ENCODE measurements at regions not wholly inside any gene's neighbourhood (a gene's known extent, or its start where the extent isn't known, plus 50 kb on each side); places are given as distances from the start of the nearest gene placed in this dataset.
"Not testable (repeated sequence)": the region's sequence is repeated elsewhere in the genome, so short reads cannot be mapped to it uniquely, and the experiment has no call there.

DNA sequence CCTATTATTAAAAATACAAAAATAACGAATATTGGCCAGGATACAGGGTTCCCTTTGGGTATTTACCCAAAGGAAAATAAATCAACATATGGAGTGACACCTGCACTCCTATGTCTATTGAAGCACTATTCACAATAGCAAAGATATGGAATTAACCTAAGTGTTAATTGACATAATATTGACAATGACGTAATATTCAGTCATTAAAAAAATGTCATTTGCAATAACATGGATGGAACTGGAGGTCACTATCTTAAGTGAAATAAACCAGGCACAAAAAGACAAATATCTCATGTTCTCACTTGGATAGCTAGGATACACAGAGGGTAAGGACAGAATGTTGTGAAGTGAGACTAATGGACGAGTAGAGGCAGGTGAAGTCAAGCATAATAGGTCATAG, 326.3 kb upstream of the PTGER4 start:
- DNase-seq: no peak

DNA sequence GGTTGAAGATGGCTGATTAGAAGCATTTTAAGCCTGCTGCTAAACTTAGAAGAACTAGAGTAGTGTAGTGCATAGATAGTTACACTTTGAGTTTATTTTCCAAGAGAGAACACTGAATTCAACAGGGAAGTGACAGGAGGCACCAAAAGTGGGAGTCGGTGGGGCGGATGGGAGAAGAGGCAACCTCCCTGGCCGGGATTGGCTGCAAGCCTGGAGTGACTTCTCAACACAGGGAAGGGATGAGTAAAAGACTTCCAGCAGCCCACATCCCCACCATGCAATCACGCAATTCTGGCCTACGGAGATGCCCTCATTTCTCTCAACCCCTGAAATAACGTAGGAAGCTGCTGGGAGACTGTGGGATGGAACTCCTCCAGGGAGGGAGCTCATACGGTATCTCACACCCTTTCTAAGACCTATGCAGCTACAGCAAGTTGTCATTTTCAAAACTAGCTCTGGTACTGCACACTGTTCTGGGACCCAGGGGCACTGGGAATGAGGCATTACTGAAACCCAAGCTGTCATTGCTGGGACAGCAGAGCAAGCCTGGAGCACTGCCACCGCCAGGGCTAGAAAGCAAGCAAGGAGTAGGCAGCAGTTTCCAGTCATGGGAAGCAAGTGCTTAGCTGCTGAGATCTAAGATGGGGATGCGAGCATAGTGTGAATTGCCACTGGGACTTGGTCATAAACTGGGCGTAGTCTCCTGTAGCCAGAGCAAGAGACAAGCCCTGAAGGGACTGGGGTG, 331.6 kb upstream of the PTGER4 start:
- DNase-seq: no peak

DNA sequence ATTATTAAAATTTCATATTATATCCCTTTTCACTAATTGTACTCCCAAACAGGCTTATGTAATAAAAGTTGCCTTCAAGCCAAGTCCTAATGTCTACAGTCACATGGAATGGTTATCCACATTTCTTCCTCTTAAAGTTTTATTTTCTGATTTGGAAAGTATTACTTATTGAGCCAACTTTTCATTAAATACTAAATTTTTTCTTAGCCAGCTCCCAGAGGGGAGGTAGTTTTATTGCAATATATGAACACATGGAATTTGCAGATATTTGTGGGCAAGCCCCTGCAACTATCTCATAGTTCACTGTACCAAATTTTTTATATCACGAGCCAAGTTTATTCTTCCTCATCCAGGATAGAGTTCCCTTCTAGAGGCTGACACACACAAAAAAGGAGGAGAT, 332.8 kb upstream of the PTGER4 start:
- peak; percentile 25 for DNase-seq

DNA sequence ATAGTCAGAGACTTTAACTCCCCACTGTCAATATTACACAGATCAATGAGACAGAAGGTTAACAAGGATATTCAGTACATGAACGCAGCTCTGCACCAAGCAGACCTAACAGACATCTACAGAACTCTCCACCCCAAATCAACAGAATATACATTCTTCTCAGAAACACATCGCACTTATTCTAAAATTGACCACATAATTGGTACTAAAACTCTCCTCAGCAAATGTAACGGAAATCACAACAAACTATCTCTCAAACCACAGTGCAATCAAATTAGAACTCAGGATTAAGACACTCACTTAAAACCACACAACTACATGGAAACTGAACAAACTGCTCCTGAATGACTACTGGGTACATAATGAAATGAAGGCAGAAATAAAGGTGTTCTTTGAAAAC, 341.3 kb upstream of the PTGER4 start:
- not testable (repeated sequence) for DNase-seq

DNA sequence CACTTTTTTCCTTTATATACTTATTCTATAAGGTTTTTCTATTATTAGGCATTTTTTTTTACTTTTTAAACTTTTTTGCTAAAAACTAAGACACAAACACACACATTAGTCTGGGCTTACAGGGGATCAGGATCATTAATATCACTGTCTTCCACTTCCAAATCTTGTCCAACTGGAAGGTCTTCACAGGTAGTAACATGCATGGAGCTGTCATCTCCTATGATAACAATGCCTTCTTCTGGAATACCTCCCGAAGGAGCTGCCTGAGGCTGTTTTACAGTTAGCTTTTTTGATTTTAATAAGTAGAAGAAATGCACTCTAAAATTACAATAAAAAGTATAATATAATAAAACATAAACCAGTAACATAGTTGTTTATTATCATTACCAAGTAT, 345.5 kb upstream of the PTGER4 start:
- no peak for DNase-seq

DNA sequence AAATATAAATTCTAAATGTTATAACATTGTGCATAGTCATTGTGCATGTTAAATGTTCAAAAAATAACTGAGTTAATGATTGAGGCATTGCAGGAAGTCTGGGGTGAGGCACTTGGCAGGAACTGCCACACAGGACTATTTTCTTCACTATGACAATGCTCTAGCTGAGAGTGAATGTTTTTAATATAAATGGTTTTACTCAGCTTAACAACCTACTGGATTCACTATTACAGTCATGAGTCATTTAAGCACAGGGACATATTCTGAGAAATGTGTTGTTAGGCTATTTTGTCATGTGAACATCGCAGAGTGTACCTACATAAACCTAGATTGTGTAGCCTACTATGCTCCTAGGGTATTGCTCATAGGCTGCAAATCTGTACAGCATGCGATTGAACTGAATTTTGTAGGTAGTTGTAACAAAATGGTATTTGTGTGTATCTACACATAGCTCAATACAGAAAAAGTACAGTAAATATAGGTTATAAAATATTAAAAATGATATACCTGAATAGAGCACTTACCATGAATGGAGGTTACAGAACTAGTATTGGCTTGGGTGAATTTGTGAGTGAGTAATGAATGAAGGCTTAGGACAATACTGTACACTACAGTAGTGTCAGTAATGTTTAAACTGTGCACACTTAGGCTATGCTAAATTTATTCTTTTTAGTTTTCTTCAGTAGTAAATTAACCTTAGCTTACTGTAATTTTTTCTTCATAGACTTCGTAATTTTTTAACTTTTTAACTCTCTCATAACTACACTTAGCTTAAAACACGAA, 346.1 kb upstream of the PTGER4 start:
- DNase-seq: no peak

DNA sequence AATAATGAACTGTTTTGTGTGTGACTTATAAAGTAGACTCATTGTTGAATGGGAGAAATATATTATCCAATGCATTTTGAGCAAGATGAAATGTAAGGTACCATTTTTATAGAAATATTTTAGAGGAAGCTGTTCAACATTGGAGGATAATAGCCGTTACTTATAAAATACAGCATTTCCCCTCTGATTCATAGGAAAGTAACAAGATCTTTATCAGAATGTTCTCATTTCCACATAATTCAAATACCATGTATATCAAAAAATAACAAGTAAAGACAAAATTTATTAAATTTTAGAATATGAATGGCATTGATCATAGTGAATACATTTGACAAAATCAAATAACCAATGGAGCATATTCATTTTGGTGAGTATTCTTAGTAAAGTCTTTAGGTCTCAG, 346.7 kb upstream of the PTGER4 start:
- no peak for DNase-seq

DNA sequence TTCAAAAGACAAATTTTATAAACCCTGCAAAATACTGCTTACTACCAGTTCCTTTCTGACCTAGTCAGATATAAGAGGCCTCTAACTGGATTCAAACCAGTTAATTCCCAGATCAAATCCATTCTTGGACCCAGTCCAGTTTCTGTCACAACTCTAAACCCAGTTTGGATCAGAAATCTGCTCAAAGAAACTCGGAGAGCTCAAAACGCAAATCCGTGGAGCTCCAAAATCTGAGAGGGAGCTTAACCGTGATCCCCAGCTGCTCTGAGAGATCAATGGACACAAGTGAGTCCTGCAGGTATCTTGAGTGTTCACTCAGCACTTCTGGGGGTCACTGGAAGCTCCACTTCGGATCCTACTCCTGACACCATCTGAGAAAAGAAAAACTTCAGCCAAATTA, 348.1 kb upstream of the PTGER4 start:
- no peak for DNase-seq

DNA sequence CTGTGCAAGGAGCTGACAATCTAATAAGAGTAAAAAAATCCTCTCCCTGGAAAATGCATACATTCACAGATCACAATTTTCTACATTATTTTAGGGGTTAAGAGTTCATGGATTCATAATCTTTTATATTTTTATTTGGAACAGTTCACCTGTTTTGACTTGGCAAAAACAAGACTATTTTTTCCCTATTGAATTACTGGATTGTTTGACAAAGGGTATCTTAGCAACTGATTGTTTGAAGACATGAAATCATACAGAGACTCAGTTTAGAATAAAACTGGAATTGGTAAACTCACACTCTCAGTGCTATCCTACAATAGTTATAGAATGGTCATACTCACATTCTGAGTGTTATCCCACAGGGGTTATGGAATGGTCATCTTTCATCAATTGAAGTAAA, 358.2 kb upstream of the PTGER4 start:
- peak; percentile 15 for DNase-seq

DNA sequence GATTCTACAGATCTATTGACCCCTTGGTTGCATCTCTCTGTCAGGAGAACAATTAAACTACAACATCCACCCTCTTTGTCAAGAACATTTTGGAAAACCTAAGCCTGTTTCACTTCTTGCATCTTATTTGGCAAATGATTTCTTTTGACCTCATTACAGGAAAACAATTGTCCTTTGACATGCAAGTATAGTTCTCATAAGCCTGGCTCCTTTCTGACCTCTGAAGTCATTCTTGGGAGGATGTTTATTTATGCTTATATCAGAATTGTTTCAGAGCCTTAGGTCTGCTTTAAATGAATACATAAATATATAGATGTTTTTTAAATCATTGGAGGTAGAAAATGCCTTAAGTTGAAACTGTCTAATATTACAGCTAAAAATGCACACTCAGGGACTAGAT, 361.3 kb upstream of the PTGER4 start:
- no peak for DNase-seq

DNA sequence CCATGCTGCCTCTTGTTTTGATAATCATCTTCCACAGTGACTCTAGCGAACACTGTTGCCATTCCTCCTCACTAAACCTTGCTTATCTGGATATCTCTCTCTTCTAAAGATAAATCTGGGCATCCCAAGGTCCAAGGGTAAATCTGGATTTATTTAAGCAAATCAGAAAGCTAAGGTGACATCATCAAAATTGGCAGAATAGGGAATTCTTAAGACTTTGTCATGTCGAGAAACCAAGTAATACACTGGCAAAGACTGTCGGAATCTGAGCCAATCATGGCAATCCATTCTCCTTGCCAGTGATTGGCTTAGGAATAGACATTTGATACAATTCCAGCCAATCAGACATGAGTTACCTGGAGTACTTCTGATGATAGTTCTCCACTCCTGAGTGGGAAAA, 362.7 kb upstream of the PTGER4 start:
- DNase-seq: no peak

DNA sequence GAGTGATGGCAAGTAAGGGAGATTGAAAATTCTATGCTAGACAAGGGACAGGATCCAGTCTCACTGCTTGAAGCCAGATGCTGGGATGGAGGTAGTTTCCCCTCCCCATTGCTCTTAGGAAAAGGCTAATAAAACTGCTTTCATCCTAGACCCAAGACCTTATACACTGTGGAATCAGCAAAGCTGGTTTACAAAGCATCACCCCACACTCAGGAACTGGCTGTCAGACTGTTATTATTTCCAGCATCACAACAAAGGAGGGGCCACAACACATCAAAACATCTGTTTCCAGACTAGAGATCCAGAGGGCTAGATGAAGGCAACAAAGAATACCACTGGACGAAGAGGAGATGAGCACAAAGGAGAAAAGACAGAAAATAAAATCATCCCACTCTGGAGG, 364.6 kb upstream of the PTGER4 start:
- no peak for DNase-seq

DNA sequence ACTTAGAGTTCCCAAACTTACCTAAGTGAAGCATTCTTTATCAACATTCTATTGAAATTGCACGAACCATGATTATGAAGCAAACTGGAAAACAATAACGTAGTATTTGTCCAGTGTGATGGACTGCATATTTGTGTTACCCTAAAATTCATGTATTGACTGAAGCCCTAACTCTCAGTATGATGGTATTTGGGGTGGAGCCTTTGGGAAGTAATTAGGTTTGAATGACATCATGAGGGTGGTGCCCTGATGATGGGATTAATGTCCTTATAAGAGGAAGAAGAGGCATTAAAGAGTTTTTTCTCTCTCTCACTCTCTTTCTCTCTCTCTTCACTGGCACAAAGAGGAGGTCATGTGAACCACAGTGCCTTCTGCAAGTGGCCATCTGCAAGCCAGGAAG, 365.4 kb upstream of the PTGER4 start:
- DNase-seq: no peak

DNA sequence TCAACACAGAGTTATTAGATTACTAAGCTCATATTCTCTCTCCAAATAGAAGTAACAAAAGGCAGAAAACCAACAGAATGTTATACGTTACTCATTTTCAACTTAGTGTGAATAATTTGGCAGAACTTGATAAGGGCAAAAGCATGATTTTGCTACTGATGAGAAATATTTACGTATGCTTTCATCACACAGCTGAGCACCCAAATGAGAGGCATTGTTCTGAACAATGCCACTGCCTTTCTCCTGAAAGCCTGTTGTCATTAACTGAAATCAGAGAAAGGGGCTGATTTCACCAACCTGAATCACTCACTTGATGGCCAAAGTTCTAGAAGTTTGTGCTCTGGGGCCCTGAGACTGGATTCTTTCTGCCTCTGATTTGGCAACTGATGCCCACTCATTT, 367.5 kb upstream of the PTGER4 start:
- no peak for DNase-seq

DNA sequence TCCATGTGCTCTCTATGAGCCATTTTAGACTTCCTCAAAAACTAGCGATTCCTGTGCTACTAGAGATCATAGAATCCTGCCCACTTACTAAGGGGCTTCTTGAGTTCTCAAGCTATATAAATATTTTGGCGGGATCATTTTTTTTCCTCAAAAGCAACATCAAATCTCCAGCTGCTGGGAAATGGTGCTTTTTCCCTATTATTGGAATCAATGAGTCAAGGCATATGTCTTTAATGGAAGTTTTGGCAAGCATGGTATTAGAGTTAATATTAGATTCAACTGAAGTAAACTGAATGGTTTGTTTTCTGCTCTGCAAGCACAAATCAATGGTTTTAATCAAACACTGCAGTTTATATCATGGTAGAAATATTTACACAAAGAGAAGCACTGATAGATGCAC, 369.9 kb upstream of the PTGER4 start:
- DNase-seq: peak; percentile 52

DNA sequence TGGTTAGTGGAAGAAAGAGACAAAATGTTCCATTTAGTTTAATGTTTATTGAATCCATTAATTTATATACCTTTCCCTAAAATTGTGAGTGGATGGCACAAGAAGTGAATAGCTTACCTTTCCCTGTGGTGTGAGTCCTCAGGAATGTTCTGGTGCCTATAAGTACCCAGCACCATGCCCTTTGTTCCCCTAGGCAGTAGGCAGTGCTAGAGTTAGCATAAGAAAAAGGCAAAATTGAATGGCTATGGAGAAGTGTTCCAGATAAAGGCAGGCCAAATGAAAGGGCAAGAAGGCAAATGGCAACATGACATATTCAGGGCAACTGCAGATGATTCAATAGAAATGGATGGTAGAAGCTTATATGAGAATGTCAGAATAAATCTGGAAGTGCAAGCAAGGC, 370.8 kb upstream of the PTGER4 start:
- DNase-seq: no peak

DNA sequence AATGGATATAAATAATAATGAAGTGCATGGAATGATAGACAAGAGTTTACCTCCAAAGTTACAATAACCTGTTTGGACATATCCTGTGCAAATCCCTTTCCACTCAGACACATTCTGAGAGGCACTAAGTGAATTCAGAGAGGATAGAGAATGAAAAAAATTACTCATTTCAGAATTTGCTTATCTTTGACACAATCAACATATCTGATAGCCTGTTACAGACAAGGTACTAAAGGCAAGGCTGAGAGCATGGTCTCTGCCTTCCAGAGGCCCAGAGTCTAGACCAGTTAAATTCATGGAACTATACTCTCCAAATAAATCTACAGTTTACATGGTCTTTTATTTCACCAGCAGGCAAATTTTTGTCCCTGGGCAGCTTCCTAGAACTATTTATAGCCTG, 371.8 kb upstream of the PTGER4 start:
- DNase-seq: no peak

DNA sequence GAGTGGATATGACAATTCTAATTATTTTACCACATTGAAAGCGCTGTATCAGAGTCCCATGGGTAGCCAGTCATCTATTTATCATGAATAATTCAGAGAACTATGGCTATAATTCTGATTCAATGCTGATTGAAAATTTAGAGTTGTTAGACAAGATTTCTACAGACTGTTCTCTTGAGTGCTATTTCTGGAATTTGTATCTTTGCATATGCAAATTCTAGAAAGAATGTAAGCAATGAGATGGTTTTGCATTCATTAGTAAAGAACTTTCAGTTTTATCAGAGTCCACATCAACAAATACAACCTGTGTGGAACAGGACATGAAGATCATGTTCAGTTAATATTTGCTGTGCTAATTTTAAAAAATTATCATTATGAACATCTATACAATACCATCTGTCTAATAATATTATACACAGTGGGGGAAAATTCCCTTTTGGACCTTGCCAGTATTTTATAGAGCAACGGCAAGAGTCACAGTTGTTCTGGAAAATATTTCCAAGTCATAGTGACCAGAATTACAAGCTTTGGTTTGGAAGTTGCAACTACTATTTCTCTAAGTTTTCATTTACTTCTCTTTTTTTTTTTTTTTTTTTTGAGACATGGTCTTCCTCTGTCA, 372.7 kb upstream of the PTGER4 start:
- DNase-seq: no peak

DNA sequence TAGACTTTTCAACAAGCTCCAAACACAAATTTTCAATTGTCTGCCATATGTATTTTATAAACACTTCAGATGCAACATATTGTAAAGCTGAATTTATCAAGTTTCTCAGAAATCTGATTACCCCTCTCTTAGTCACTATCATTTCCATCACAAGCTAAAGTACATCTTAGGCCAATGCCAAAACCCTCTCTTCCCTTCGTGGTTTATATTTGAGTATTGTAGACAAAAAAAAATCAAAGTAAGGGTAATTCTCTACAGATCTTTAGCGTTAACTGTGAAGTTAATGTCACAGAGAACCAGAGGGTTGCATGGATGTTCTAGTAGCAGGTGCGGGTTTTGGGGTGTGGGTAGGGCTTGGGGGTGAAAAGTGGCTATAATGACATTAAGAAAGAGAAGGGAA, 387.7 kb upstream of the PTGER4 start:
- no peak for DNase-seq

DNA sequence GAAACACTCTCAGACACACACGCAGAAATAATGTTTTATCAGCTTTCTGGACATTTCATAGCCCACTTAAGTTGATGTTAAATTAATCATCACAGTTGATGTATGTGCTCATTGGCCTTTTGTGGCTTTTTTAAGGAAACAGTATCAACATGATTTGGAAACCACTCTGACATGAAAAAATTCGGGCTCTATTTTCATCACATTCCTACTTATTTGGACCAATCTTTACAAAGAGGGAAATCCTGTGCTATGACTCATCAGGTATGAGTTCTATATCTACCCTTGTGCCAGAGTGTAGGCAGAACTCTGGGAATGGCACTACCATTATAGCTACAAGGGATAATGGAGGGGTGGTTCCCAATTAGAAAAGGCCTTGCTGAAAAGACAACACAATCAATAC, 388.4 kb upstream of the PTGER4 start:
- DNase-seq: no peak

DNA sequence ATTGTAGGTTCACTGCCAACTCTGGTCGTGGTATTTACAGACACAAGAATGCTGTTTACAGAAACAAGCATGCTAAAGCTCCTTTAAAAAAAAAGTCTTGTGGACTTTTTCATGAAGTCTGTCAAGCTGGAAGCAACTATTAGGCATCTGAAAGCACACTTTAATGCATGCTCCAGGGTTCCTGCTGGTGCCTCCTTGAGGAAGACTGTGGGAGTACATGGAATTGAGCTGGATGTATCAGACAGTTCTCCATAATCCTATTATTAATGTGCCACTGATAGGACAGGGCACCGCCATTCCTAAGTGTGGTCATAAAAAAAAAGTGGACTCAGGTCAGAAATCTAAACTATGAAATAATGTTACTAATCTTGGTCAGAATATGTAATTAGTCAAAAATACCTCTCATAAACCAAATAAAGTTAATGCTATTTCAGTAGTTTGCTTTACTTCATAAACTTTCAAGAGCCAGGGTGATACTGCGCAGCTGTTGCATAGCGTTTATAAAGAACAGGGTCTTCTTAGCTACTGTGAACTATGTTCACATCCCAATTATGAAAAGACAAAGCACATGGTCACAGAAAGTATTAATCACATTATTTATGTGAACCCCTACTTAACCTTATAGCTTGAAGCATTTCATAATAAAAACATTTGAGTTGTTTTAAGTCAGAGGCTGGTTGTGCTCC, 390.8 kb upstream of the PTGER4 start:
- no peak for DNase-seq

DNA sequence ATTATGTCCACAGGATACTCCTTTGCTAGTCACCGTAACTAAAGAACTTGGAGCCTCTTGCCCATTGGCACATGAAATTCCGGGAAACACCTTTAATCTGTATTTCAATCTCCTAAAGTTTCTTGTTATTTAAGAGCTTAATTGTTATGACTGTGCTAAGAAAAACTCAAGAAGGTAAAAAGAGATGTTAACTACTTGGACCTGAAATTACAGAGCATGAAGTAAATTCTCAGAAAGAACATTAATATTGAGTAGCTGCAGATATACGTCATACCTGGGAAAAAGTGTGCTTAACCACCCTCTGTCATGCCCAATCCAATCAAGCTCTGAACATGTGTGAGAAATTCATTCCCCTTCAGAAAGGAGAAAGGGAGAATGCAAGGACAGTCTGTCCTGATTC, 394.9 kb upstream of the PTGER4 start:
- DNase-seq: no peak

DNA sequence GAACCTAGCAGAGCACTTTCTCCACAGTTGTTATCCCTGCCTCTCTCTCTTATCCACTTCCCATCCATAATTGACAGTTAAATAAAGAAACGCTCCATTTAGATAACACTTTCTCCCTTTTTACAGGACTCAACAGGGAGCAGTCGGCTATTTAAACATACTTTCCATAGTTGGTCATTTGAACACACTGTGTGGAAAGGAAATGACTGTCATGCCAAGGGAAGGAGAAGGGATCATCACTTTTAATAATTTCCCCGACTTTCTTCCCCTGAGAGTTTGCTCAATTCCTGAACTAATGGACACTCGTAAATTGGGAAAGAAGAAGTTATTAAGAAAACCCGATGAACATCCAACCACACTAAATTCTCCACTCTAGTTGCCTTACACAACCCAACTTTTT, 400.8 kb upstream of the PTGER4 start:
- no peak for DNase-seq

Measured in muscle of arm (tissue), 1 donor.